COLO668 (cell line): ENCODE measurements at regions not wholly inside any gene's neighbourhood (a gene's known extent, or its start where the extent isn't known, plus 50 kb on each side); places are given as distances from the start of the nearest gene placed in this dataset.
"Not testable (repeated sequence)": the region's sequence is repeated elsewhere in the genome, so short reads cannot be mapped to it uniquely, and the experiment has no call there.

Source experiments
- DNase-seq: peaks from one replicate; lab custom pipeline; 2025; ENCODE audit not compliant: unreplicated experiment; lab: John Stamatoyannopoulos, UW

- DNase-seq = no peak
These were observed 496.6 kb downstream of the STIM2 start for GRCh38 chr4:27357283-27357682.

- no peak for DNase-seq
These were observed 497.6 kb downstream of the STIM2 start for GRCh38 chr4:27358269-27358668.

GRCh38 chr4:27360131-27360530, 499.5 kb downstream of the STIM2 start:
- DNase-seq = no peak

GRCh38 chr4:27360790-27361267, 500.2 kb downstream of the STIM2 start:
- DNase-seq = no peak

GRCh38 chr4:27364509-27364908, 503.9 kb downstream of the STIM2 start:
- no peak for DNase-seq

GRCh38 chr4:27366104-27366823, 505.6 kb downstream of the STIM2 start:
- DNase-seq = no peak

- DNase-seq = no peak
These were observed 508.1 kb downstream of the STIM2 start for GRCh38 chr4:27368781-27369180.

- DNase-seq = peak; percentile 60
These were observed 521.2 kb downstream of the STIM2 start for GRCh38 chr4:27381815-27382214.

GRCh38 chr4:27387711-27388110, 527.1 kb downstream of the STIM2 start:
- DNase-seq = no peak

GRCh38 chr4:27397886-27398285, 537.2 kb downstream of the STIM2 start:
- DNase-seq = no peak

- no peak for DNase-seq
These were observed 538.1 kb downstream of the STIM2 start for GRCh38 chr4:27398631-27399310.

GRCh38 chr4:27407616-27408015, 547.0 kb downstream of the STIM2 start:
- DNase-seq = no peak

GRCh38 chr4:27412613-27413012, 552.0 kb downstream of the STIM2 start:
- no peak for DNase-seq

- no peak for DNase-seq
These were observed 554.5 kb downstream of the STIM2 start for GRCh38 chr4:27414887-27415731.

GRCh38 chr4:27428661-27429060, 568.0 kb downstream of the STIM2 start:
- no peak for DNase-seq

GRCh38 chr4:27429364-27429871, 568.8 kb downstream of the STIM2 start:
- no peak for DNase-seq

- no peak for DNase-seq
These were observed 581.5 kb downstream of the STIM2 start for GRCh38 chr4:27442146-27442545.

- not testable (repeated sequence) for DNase-seq
These were observed 582.0 kb downstream of the STIM2 start for GRCh38 chr4:27442661-27443060.

- DNase-seq = no peak
These were observed 603.2 kb downstream of the STIM2 start for GRCh38 chr4:27463816-27464215.

- no peak for DNase-seq
These were observed 606.7 kb downstream of the STIM2 start for GRCh38 chr4:27467351-27467750.

GRCh38 chr4:27472364-27472763, 611.7 kb downstream of the STIM2 start:
- no peak for DNase-seq
